Uterus (tissue), 3 donors: ENCODE measurements at regions not wholly inside any gene's neighbourhood (a gene's known extent, or its start where the extent isn't known, plus 50 kb on each side); places are given as distances from the start of the nearest gene placed in this dataset.
A peak's percentile ranks its signal among the peaks of the same experiment; 100 is the strongest.

Experiments used
- DNase-seq, 2 donors: peaks; one replicate each; pipeline ENCODE4 v3.0.0-alpha.2; 2019 to 2020
- H3K27ac ChIP-seq, 2 donors: fragments of 200-600 bp; sonication (generic); 1 replicate in 1 of 2; 2 replicates in 1 of 2; pipeline ENCODE4 v1.5.1; 2016 to 2018
- H3K27me3 ChIP-seq, 2 donors: fragments of 200-600 bp; sonication (generic); one replicate each; pipeline ENCODE4 v1.5.1; 2018 to 2019; ENCODE audit warnings: control low read depth in 1 of 2
- H3K36me3 ChIP-seq, 2 donors: fragments of 200-600 bp; sonication (generic); one replicate each; pipeline ENCODE4 v1.5.1; 2019; ENCODE audit warnings: control low read depth in 1 of 2
- H3K4me1 ChIP-seq, 2 donors: fragments of 200-600 bp; sonication (generic); one replicate each; pipeline ENCODE4 v1.5.1; 2018 to 2019; ENCODE audit warnings: control low read depth in 1 of 2
- H3K4me3 ChIP-seq, 2 donors: fragments of 200-600 bp; sonication (generic); 1 replicate in 1 of 2; 2 replicates in 1 of 2; pipeline ENCODE4 v1.5.1; 2018 to 2019; ENCODE audit warnings: mild to moderate bottlenecking in 1 of 2
- H3K9me3 ChIP-seq, 2 donors: fragments of 200-600 bp; sonication (generic); one replicate each; pipeline ENCODE4 v1.5.1; 2019; ENCODE audit warnings: control low read depth in 1 of 2
- POLR2A ChIP-seq, 2 donors: fragments of 450-650 bp; IDR thresholded peaks; one replicate each; pipeline ENCODE4 v1.6.1; 2016; ENCODE audit warnings: antibody characterized with exemption in 2 of 2, mild to moderate bottlenecking in 1 of 2, moderate library complexity in 1 of 2
- intact Hi-C: fragments of 100-400 bp; cut with DNase I; formaldehyde crosslinking; loops from one replicate; pipeline ENCODE4 v1.15.1; 2023; ENCODE audit warnings: low total_unique reads
- TF ChIP-seq, protein P1 (sequence below), 4 experiments: fragments of 200-600 bp in 2 of 4; fragments of 450-650 bp in 2 of 4; sonication (generic) in 2 of 4; IDR thresholded peaks; one replicate each; pipeline ENCODE4 v1.5.1; 2016 to 2019; ENCODE audit warnings: antibody characterized with exemption in 4 of 4, mild to moderate bottlenecking in 2 of 4, moderate library complexity in 1 of 4
- donor health status: DM: yes; HTN: yes; CAD: no.

DNA sequence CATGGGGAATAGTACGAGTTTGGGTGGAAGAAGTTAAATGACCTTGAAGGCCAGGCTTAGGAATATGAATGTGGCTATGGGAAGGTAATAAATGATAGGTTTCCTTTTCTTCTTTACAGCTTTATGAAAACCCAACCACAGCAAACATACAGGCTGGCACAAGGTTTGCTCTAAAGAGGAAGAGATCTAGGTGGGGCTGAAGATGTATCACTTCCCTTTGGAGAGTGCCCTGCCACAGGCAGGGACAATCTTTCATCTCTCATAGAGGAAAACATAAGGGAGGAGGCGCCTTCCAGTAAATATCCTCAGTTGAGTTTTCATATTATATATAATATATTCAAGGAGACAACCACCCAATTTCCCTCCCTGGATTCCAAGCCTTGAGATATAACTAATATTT is 72.9 kb upstream of the FRMD6 start:
- Histone ChIP-seq H3K4me3 (no peak overlapping the region), H3K36me3 (no peaks in the 10 kb centered on the region), H3K27ac (no peak overlapping the region), H3K9me3 (no peaks in the 10 kb centered on the region), H3K4me1 (peaks cover 0 to 9% of the 10 kb centered on the region in 2 donors), H3K27me3 (no peaks in the 10 kb centered on the region)
- TF ChIP-seq, protein P1, sequence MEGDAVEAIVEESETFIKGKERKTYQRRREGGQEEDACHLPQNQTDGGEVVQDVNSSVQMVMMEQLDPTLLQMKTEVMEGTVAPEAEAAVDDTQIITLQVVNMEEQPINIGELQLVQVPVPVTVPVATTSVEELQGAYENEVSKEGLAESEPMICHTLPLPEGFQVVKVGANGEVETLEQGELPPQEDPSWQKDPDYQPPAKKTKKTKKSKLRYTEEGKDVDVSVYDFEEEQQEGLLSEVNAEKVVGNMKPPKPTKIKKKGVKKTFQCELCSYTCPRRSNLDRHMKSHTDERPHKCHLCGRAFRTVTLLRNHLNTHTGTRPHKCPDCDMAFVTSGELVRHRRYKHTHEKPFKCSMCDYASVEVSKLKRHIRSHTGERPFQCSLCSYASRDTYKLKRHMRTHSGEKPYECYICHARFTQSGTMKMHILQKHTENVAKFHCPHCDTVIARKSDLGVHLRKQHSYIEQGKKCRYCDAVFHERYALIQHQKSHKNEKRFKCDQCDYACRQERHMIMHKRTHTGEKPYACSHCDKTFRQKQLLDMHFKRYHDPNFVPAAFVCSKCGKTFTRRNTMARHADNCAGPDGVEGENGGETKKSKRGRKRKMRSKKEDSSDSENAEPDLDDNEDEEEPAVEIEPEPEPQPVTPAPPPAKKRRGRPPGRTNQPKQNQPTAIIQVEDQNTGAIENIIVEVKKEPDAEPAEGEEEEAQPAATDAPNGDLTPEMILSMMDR (IDR thresholded peaks at IDR 0.05) = no peak
- TF ChIP-seq POLR2A (IDR thresholded peaks at IDR 0.05) = no peak
- DNase-seq = no peak
- intact Hi-C loops = no loop called here

- no peaks in the 10 kb centered on the region for H3K36me3 ChIP-seq
- intact Hi-C loops = no loop called here
- no peak for DNase-seq
- no peaks in the 10 kb centered on the region for H3K27me3 ChIP-seq
- peaks cover 0 to 9% of the 10 kb centered on the region in 2 donors for H3K4me1 ChIP-seq
- no peaks in the 10 kb centered on the region for H3K9me3 ChIP-seq
- TF ChIP-seq, protein P1 (IDR thresholded peaks at IDR 0.05) = no peak
- TF ChIP-seq POLR2A (IDR thresholded peaks at IDR 0.05) = no peak
- peak overlapping the region; percentile 64 to 68 for H3K27ac ChIP-seq
- H3K4me3 ChIP-seq = no peak overlapping the region
These were observed 70.5 kb upstream of the FRMD6 start for GRCh38 chr14:51581017-51581881.

DNA sequence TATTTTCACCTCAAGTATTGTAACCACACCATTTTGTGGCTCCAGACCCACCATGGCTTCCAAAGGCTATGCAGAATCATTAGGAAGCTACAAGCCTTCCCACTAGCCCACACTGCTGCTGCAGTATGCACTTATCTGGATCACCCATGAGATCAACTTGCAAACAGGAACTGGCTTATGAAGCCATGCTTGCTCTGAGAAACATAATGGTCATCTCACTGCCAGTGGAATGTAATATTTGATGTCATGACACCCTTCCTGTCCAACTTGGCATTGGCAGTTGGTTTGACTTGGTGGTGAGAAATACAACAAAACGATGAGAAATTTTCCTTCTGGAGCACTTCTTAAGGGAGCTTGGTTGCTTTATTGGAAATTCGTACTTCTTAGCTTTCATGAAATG is 69.3 kb upstream of the FRMD6 start:
- Histone ChIP-seq H3K4me3 (no peak overlapping the region), H3K27me3 (no peaks in the 10 kb centered on the region), H3K9me3 (no peaks in the 10 kb centered on the region), H3K36me3 (no peaks in the 10 kb centered on the region), H3K4me1 (peaks cover 0 to 9% of the 10 kb centered on the region in 2 donors), H3K27ac (peak overlapping the region; percentile 64 to 68)
- DNase-seq = no peak
- TF ChIP-seq, protein P1 (IDR thresholded peaks at IDR 0.05) = no peak
- TF ChIP-seq POLR2A (IDR thresholded peaks at IDR 0.05) = no peak
- intact Hi-C loops = no loop called here

GRCh38 chr14:51585055-51585454 is 66.7 kb upstream of the FRMD6 start:
- intact Hi-C loops = no loop called here
- H3K36me3 ChIP-seq = no peaks in the 10 kb centered on the region
- no peaks in the 10 kb centered on the region for H3K9me3 ChIP-seq
- no peaks in the 10 kb centered on the region for H3K27me3 ChIP-seq
- peak overlapping the region in 1 of 2 donors; percentile 2 for H3K27ac ChIP-seq
- H3K4me3 ChIP-seq = no peak overlapping the region
- no peak for DNase-seq
- TF ChIP-seq POLR2A (IDR thresholded peaks at IDR 0.05) = no peak
- TF ChIP-seq, protein P1 (IDR thresholded peaks at IDR 0.05) = no peak
- H3K4me1 ChIP-seq = peaks cover 0 to 14% of the 10 kb centered on the region in 2 donors

DNA sequence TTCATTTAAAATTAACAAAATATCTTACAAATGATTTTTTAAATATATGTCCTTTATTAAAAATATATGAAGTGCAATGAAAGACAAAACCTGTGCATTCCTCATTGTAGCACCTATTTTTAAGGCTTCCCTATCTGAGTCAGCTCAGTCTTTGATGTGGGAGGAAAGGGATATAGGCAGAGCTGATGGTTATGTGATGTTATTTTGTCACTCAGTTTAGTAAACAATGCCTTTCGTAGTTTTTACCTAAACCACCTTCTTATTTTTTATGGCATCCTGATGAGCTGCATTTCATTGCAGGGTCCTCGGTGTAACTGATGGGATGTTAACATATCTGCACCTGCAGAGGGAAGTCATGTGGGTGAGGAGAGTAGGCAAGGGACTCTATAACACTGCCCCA is 58.9 kb upstream of the FRMD6 start:
- H3K9me3 ChIP-seq = no peaks in the 10 kb centered on the region
- H3K4me1 ChIP-seq = peaks cover 0 to 16% of the 10 kb centered on the region in 2 donors
- H3K4me3 ChIP-seq = no peak overlapping the region
- TF ChIP-seq, protein P1 (IDR thresholded peaks at IDR 0.05) = no peak
- TF ChIP-seq POLR2A (IDR thresholded peaks at IDR 0.05) = no peak
- no peak for DNase-seq
- peak overlapping the region; percentile 66 to 67 for H3K27ac ChIP-seq
- no peaks in the 10 kb centered on the region for H3K27me3 ChIP-seq
- intact Hi-C loops = no loop called here
- no peaks in the 10 kb centered on the region for H3K36me3 ChIP-seq
